Activated CD8-positive, alpha-beta T cell treated with anti-CD3 and anti-CD28 coated beads for 36 hours (primary cell): ENCODE measurements at regions not wholly inside any gene's neighbourhood (a gene's known extent, or its start where the extent isn't known, plus 50 kb on each side); places are given as distances from the start of the nearest gene placed in this dataset.
A peak's percentile ranks its signal among the peaks of the same experiment; 100 is the strongest.

ENCODE experiments used
- ATAC-seq: fragments of 200-7000 bp; cut with Tn5 transposase; one replicate; pipeline ENCODE4 v1.10.0; 2021; ENCODE audit warnings: mild to moderate bottlenecking, moderate library complexity
- CTCF ChIA-PET: fragments of 350-600 bp; sonication (Branson Sonifier 250); formaldehyde crosslinking; loops from one replicate; lab custom pipeline; 2021; ENCODE audit warnings: antibody characterized with exemption; lab: Charles Lee
- POLR2A ChIA-PET: fragments of 350-600 bp; sonication (Branson Sonifier 250); formaldehyde crosslinking; loops from one replicate; lab custom pipeline; 2021; ENCODE audit warnings: antibody characterized with exemption; lab: Charles Lee
- DNase-seq: peaks from one replicate; pipeline ENCODE4 v3.0.0-alpha.2; 2020
- H3K27ac Mint-ChIP-seq: one replicate; pipeline ENCODE4 v1.8.0; 2021; ENCODE audit warnings: mild to moderate bottlenecking, mixed read lengths
- H3K27me3 Mint-ChIP-seq: one replicate; pipeline ENCODE4 v1.8.0; 2021; ENCODE audit warnings: mixed read lengths
- H3K36me3 Mint-ChIP-seq: one replicate; pipeline ENCODE4 v1.8.0; 2021; ENCODE audit warnings: low read depth, mixed read lengths
- H3K4me1 Mint-ChIP-seq: one replicate; pipeline ENCODE4 v1.8.0; 2021; ENCODE audit warnings: low read depth, mixed read lengths
- H3K4me3 Mint-ChIP-seq: one replicate; pipeline ENCODE4 v1.8.0; 2021; ENCODE audit warnings: mild to moderate bottlenecking, moderate library complexity, mixed read lengths
- H3K9me3 Mint-ChIP-seq: one replicate; pipeline ENCODE4 v1.8.0; 2021; ENCODE audit warnings: mixed read lengths
- CTCF ChIP-seq: fragments of 200-600 bp; IDR thresholded peaks from one replicate; pipeline ENCODE4 v1.8.0; 2022; ENCODE audit warnings: antibody characterized with exemption, mild to moderate bottlenecking
- intact Hi-C: fragments of 100-400 bp; cut with micrococcal nuclease; formaldehyde crosslinking; loops from one replicate; pipeline ENCODE4 v1.10.0; 2022

- ATAC-seq: no peak
- CTCF ChIA-PET: interaction anchor here (1.2 to 1.7 kb wide), 2 partner anchors 20 to 29 kb away, joined by 3 to 4 read pairs; no protein-coding TSS in a partner anchor
- Mint-ChIP-seq H3K27ac (peak overlapping the region; percentile 35), H3K9me3 (peaks cover 9% of the 10 kb centered on the region), H3K4me1 (peaks cover 33% of the 10 kb centered on the region), H3K36me3 (peaks cover 7% of the 10 kb centered on the region), H3K27me3 (no peaks in the 10 kb centered on the region), H3K4me3 (no peak overlapping the region)
- intact Hi-C loops: no loop called here
- POLR2A ChIA-PET: interaction anchor here (1.6 kb wide), 1 partner anchor 48 kb away, joined by 3 read pairs; no protein-coding TSS in a partner anchor
- DNase-seq: peak; percentile 43
- no peak for TF ChIP-seq CTCF
These were observed 471.0 kb upstream of the PROK2 start for GRCh38 chr3:72255791-72256559.

GRCh38 chr3:72255191-72255590 lies 470.2 kb upstream of the PROK2 start:
- peaks cover 7% of the 10 kb centered on the region for H3K36me3 Mint-ChIP-seq
- H3K27me3 Mint-ChIP-seq: no peaks in the 10 kb centered on the region
- intact Hi-C loops: no loop called here
- peaks cover 9% of the 10 kb centered on the region for H3K9me3 Mint-ChIP-seq
- CTCF ChIA-PET: interaction anchor here (1.2 kb wide), 1 partner anchor 28 kb away, joined by 3 read pairs; no protein-coding TSS in a partner anchor
- H3K27ac Mint-ChIP-seq: no peak overlapping the region
- peaks cover 29% of the 10 kb centered on the region for H3K4me1 Mint-ChIP-seq
- TF ChIP-seq CTCF: no peak
- POLR2A ChIA-PET: interaction anchor here (1.6 kb wide), 1 partner anchor 49 kb away, joined by 3 read pairs; no protein-coding TSS in a partner anchor
- DNase-seq (no peak), ATAC-seq (no peak)
- no peak overlapping the region for H3K4me3 Mint-ChIP-seq

- H3K4me3 Mint-ChIP-seq: no peak overlapping the region
- intact Hi-C loops: no loop called here
- DNase-seq (no peak), ATAC-seq (no peak)
- H3K27ac Mint-ChIP-seq: no peak overlapping the region
- peaks cover 22% of the 10 kb centered on the region for H3K4me1 Mint-ChIP-seq
- peaks cover 7% of the 10 kb centered on the region for H3K36me3 Mint-ChIP-seq
- H3K9me3 Mint-ChIP-seq: peaks cover 9% of the 10 kb centered on the region
- TF ChIP-seq CTCF: no peak
- ChIA-PET CTCF (no interaction called here), POLR2A (interaction anchor here (1.6 kb wide), 1 partner anchor 50 kb away, joined by 3 read pairs; no protein-coding TSS in a partner anchor)
- no peaks in the 10 kb centered on the region for H3K27me3 Mint-ChIP-seq
These were observed 469.5 kb upstream of the PROK2 start for GRCh38 chr3:72254483-72254882.

GRCh38 chr3:72250725-72251124 lies 465.8 kb upstream of the PROK2 start:
- ATAC-seq (no peak), DNase-seq (no peak)
- H3K9me3 Mint-ChIP-seq: no peaks in the 10 kb centered on the region
- peaks cover 2% of the 10 kb centered on the region for H3K4me1 Mint-ChIP-seq
- H3K4me3 Mint-ChIP-seq: no peak overlapping the region
- ChIA-PET POLR2A (no interaction called here), CTCF (no interaction called here)
- intact Hi-C loops: no loop called here
- no peak for TF ChIP-seq CTCF
- H3K27ac Mint-ChIP-seq: no peak overlapping the region
- H3K36me3 Mint-ChIP-seq: no peaks in the 10 kb centered on the region
- no peaks in the 10 kb centered on the region for H3K27me3 Mint-ChIP-seq

- ChIA-PET CTCF (no interaction called here), POLR2A (no interaction called here)
- H3K9me3 Mint-ChIP-seq: no peaks in the 10 kb centered on the region
- H3K36me3 Mint-ChIP-seq: no peaks in the 10 kb centered on the region
- no peaks in the 10 kb centered on the region for H3K27me3 Mint-ChIP-seq
- intact Hi-C loops: no loop called here
- no peak overlapping the region for H3K4me3 Mint-ChIP-seq
- DNase-seq (no peak), ATAC-seq (no peak)
- no peak for TF ChIP-seq CTCF
- no peaks in the 10 kb centered on the region for H3K4me1 Mint-ChIP-seq
- no peak overlapping the region for H3K27ac Mint-ChIP-seq
These were observed 463.9 kb upstream of the PROK2 start for GRCh38 chr3:72248869-72249268.
